ENCODE measurements at regions not wholly inside any gene's neighbourhood (a gene's known extent, or its start where the extent isn't known, plus 50 kb on each side); places are given as distances from the start of the nearest gene placed in this dataset.

DNA sequence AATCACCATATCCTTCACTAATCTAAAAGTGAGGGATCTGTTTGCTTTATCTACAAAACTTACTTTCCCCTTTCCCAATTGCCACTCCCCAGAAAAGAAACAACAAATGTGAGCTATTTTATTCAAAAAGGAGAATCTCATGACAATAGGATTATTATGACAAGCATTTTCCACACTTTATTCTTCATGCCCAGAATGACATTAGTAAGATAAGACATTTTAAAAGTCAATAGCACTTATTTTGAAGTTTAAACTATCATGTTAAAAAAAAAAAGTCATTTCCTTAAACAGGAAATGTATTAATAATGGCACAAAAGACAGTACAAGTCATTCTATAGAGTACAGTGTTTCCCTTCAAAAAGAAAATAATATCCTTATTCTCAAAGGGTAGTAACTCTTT is 58.8 kb upstream of the HNRNPA3 start:
- Histone ChIP-seq H4K20me1 (ENCODE audit: insufficient read depth, low read length) (no peaks in the 10 kb centered on the region), H3K27ac (ENCODE audit: extremely low read length, insufficient read depth, low read length) (no peak overlapping the region), H3K9ac (ENCODE audit: insufficient read depth, low read depth, low read length) (no peak overlapping the region), H3K4me3 (replicated peaks in 1 of 3; ENCODE audit: insufficient read depth in 1 of 3, low read depth in 2 of 3, low read length in 3 of 3) (no peak overlapping the region), H3K4me1 (ENCODE audit: insufficient read depth, low read length) (peaks cover under 1% of the 10 kb centered on the region; the same call in 1 of the 2 replicates), H2AFZ (ENCODE audit: low read length) (no peak overlapping the region), H3K27me3 (ENCODE audit: control insufficient read depth in 1 of 2, insufficient read depth in 2 of 2, low read length in 2 of 2) (peaks cover 3 to 19% of the 10 kb centered on the region in 2 experiments; a peak in 3 of 5 replicates), H3K9me3 (ENCODE audit: low read length) (no peaks in the 10 kb centered on the region), H3K36me3 (replicated peaks in 1 of 2; ENCODE audit: control insufficient read depth in 1 of 2, insufficient read depth in 2 of 2, low read length in 2 of 2) (no peaks in the 10 kb centered on the region), H3K4me2 (ENCODE audit: low read depth, low read length) (no peak overlapping the region), H3K79me2 (ENCODE audit: insufficient read depth, low read length) (no peaks in the 10 kb centered on the region)
- CTCF ChIA-PET (ENCODE audit: low intra/inter-chr PET ratio, low total read pairs) = no interaction called here
- DNase-seq (ENCODE audit: low spot score) = no peak
- no TSS peak for BruUV-seq (replicated peaks)
- intact Hi-C loops (cut with micrococcal nuclease; ENCODE audit: unreplicated experiment) = no loop called here
- POLR2A ChIA-PET = no interaction called here
- no peak for TF ChIP-seq ZNF773 (CRISPR knock-in tag; IDR thresholded peaks at IDR 0.05; ENCODE audit: borderline replicate concordance)
- no peak for TF ChIP-seq SPEN (CRISPR knock-in tag; IDR thresholded peaks at IDR 0.05; ENCODE audit: low read depth)
- peak; percentile 15 for TF ChIP-seq HNRNPK (IDR thresholded peaks at IDR 0.05; ENCODE audit: low read depth, low read length, poor library complexity, severe bottlenecking)
- in situ Hi-C loops (cut with HindIII; ENCODE audit: extremely low pct_ligation_motif_present, low pct_unique_long_range_greater_than_20kb) = no loop called here
- ATAC-seq = no peak
- no peak for FAIRE-seq

DNA sequence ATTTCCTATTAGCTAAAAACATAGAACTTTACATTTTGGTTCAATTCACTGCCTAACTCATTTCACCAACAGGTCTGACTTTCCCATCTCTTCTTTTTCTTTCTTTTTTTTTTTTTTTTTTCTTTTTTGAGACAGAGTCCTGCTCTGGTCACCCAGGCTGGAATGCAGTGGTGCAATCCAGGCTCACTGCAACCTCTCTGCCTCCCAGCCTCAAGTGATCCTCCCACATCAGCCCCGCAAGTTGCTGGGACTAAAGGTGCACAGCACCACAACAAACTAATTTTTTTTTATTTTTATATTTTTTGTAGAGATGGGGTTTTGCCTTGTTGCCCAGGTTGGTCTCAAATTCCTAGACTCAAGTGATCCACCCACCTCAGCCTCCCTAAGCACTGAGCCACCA is 57.8 kb upstream of the HNRNPA3 start:
- CTCF ChIA-PET (ENCODE audit: low intra/inter-chr PET ratio, low total read pairs) = no interaction called here
- in situ Hi-C loops (cut with HindIII; ENCODE audit: extremely low pct_ligation_motif_present, low pct_unique_long_range_greater_than_20kb) = no loop called here

More for the DNA sequence above, 57.8 kb upstream of the HNRNPA3 start:
- POLR2A ChIA-PET = no interaction called here
- FAIRE-seq (no peak), ATAC-seq (peak; percentile 51; the same call in 1 of the 3 replicates), DNase-seq (ENCODE audit: low spot score) (no peak)
- Histone ChIP-seq H3K4me2 (ENCODE audit: low read depth, low read length) (no peak overlapping the region), H3K9ac (ENCODE audit: insufficient read depth, low read depth, low read length) (no peak overlapping the region), H3K4me3 (replicated peaks in 1 of 3; ENCODE audit: insufficient read depth in 1 of 3, low read depth in 2 of 3, low read length in 3 of 3) (no peak overlapping the region), H3K36me3 (replicated peaks in 1 of 2; ENCODE audit: control insufficient read depth in 1 of 2, insufficient read depth in 2 of 2, low read length in 2 of 2) (no peaks in the 10 kb centered on the region), H3K27me3 (ENCODE audit: control insufficient read depth in 1 of 2, insufficient read depth in 2 of 2, low read length in 2 of 2) (peaks cover 3 to 18% of the 10 kb centered on the region in 2 experiments; a peak in 3 of 5 replicates), H3K4me1 (ENCODE audit: insufficient read depth, low read length) (no peaks in the 10 kb centered on the region), H4K20me1 (ENCODE audit: insufficient read depth, low read length) (no peaks in the 10 kb centered on the region), H2AFZ (ENCODE audit: low read length) (no peak overlapping the region), H3K27ac (ENCODE audit: extremely low read length, insufficient read depth, low read length) (no peak overlapping the region), H3K79me2 (ENCODE audit: insufficient read depth, low read length) (no peaks in the 10 kb centered on the region), H3K9me3 (ENCODE audit: low read length) (no peaks in the 10 kb centered on the region)
- 12% methylated on average over 1 of the region's 1 CpG for WGBS (ENCODE audit: low lambda C conversion rate)
- BruUV-seq (replicated peaks) = no TSS peak
- intact Hi-C loops (cut with micrococcal nuclease; ENCODE audit: unreplicated experiment) = no loop called here
- TF ChIP-seq ZNF136 (CRISPR knock-in tag; IDR thresholded peaks at IDR 0.05; ENCODE audit: low read depth) (no peak), ZNF768 (CRISPR knock-in tag; IDR thresholded peaks at IDR 0.05) (peak; percentile 74)

All from HepG2 (cell line).